Choroid plexus epithelial cell (primary cell): ENCODE measurements at regions not wholly inside any gene's neighbourhood (a gene's known extent, or its start where the extent isn't known, plus 50 kb on each side); places are given as distances from the start of the nearest gene placed in this dataset.
"Not testable (repeated sequence)": the region's sequence is repeated elsewhere in the genome, so short reads cannot be mapped to it uniquely, and the experiment has no call there.

Source experiments
- DNase-seq: peaks from one replicate; pipeline ENCODE4 v3.0.0-alpha.2; 2010; ENCODE audit warnings: low read depth
- H3K4me3 ChIP-seq: 2 replicates; pipeline ENCODE4 v1.5.1; 2011; ENCODE audit warnings: low read depth, mild to moderate bottlenecking, control low read depth, low read length, moderate library complexity
- TF ChIP-seq, protein P1 (sequence below): conservative IDR thresholded peaks from 2 replicates; pipeline ENCODE4 v1.5.1; 2011; ENCODE audit warnings: low read depth, mild to moderate bottlenecking, control low read depth, inconsistent platforms, low read length, moderate library complexity

DNA sequence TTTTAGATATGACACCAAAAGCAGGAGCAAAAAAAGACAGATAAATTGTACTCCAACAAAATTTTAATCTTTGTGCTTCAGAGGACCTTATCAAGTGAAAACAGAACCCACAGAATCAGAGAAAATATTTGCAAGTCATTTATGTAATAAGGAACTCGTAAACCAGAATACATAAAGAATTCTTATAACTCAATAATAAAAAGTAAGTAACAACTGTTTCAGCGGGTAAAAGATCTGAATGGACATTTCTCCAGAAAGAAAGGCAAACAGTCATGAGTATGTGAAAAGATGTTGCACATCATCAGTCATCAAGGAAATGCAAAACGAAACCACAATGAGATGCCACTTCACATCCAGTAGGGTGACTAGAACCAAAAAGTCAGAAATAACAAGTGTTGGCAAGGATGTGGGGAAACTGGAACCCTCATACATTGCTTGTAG is 167.7 kb upstream of the KCTD7 start:
- DNase-seq = no peak
- TF ChIP-seq, protein P1, sequence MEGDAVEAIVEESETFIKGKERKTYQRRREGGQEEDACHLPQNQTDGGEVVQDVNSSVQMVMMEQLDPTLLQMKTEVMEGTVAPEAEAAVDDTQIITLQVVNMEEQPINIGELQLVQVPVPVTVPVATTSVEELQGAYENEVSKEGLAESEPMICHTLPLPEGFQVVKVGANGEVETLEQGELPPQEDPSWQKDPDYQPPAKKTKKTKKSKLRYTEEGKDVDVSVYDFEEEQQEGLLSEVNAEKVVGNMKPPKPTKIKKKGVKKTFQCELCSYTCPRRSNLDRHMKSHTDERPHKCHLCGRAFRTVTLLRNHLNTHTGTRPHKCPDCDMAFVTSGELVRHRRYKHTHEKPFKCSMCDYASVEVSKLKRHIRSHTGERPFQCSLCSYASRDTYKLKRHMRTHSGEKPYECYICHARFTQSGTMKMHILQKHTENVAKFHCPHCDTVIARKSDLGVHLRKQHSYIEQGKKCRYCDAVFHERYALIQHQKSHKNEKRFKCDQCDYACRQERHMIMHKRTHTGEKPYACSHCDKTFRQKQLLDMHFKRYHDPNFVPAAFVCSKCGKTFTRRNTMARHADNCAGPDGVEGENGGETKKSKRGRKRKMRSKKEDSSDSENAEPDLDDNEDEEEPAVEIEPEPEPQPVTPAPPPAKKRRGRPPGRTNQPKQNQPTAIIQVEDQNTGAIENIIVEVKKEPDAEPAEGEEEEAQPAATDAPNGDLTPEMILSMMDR = no peak
- H3K4me3 ChIP-seq = no peak overlapping the region

DNA sequence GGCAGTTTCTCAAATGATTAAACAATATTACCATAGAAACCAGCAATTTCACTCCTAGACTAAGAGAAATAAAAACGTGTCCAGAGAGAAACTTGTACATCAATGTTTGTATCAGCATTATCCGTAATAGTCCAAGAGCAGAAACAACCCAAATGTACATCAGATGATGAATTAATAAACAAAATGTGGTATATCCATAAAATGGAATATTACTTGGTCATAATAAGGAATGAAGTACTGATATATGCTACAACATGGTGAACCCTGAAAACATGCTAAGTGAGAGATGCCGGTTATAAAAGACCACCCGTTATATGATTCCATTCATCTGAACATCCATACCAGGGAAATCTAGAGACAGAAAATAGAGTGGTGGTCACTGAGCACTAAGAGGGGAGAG is 167.3 kb upstream of the KCTD7 start:
- not testable (repeated sequence) for DNase-seq, H3K4me3 ChIP-seq

DNA sequence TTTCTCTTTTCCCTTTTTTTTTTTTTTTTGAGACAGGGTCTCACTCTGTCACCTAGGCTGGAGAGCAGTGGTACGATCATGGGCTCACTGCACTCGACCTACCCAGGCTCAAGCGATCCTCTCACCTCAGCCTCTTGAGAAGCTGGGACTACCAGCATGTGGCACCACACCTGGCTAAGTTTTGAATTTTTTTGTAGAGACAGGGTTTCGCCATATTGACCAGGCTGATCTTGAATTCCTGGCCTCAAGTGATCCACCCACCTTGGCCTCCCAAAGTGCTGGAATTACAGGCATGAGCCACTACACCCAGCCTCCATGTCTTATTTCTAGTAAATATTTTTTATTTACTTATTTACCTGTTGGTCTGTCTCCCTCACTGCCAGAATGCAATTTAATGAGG is 165.8 kb upstream of the KCTD7 start:
- not testable (repeated sequence) for H3K4me3 ChIP-seq, DNase-seq

DNA sequence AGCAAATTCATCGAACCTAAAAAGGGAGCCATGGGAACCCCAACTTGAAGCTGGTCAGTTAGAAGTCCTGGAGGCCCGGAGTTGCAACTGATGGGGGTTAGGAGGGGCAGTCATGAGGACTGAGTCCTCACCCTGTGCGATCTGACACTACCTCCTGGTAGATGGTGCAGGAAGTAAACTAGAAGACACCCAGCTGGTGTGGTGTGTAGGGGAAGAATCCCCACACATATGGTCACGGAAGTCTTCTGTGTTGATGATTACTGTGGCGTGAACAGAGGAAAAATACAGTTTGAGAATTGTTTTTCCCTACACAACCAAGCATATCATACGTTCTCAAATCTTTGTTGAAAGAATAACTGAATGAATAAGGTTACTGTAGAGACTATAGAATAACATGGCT is 164.6 kb upstream of the KCTD7 start:
- TF ChIP-seq, protein P1 = no peak
- DNase-seq = no peak
- H3K4me3 ChIP-seq = no peak overlapping the region

DNA sequence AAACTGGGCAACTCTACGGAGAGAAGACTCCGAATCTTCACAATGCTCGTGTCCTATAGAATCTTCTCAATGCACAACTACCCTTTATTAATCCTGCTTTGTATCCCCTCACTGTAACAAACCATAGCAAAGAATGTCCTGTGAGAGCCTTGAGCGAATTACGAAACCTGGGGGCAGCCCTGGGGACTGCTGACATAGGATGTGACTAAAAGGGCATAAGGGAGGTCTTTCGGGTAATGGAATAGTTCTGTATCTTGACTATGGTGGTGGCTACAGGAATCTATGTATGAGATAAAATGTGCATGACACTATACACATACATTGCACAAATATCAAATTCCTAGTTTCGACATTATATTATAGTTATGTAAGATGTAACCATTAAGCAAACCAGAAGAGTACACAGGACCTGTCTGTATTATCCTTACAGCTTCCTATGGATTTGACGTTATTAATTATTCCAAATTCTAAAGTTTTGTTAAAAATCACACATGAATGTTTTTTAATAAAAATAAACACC is 162.5 kb upstream of the KCTD7 start:
- H3K4me3 ChIP-seq = no peak overlapping the region
- no peak for DNase-seq
- TF ChIP-seq, protein P1 = no peak

DNA sequence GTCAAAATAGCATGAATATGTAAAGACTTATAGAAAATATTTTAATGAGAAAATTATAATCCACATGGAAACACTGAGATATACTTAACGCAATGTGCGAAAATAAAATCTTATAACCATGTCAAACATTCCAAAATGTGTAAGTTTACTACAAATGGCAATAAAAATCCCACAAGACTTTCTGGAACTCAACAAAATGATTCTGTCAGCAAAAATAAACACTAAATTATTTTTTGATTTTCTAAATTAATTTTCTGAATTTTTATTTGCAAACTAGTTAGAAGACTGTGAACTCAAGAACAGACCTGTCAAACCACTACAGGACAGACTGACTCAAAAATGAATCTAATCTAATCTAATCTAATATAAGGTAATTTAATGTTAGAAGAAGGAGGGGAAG is 160.8 kb upstream of the KCTD7 start:
- DNase-seq = no peak
- no peak overlapping the region for H3K4me3 ChIP-seq
- TF ChIP-seq, protein P1 = no peak

DNA sequence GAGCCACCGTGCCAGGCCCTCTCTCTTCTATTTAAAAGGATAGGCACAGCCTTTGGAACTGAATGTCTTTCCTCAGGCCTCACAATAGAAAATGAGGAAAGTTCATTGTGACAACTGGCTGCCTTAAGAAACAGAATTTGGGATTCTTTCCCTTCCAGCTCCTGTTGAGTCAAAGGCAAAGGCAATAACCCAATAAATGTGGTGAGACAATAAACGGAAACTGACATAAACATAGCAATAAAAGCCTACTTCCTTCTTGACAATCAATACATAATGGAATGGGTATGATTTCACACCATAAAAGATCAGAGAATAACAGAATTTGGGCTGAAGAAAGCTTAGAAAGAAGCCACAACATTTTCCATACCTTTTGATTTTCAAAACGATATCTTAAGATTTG is 155.6 kb upstream of the KCTD7 start:
- not testable (repeated sequence) for DNase-seq, H3K4me3 ChIP-seq

DNA sequence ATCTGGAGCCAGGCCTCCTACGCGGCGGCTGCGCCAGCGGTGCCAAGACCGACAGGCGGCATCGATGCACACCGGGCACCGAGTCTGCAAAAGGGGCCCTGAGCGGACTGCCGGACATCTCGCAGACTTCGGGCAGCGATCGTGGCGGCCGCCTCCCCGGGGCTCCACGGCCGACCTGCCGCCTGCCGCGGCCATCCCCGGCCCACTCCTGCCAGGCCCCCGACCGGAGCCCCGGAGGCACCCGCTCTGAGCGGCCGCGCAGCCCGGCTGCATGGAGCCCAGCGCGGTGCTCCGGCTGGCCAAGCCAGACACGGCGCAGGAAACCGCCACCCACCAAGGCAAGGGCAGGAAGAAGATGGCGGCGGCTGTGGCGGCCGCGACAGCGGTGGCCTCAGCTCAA is 154.2 kb upstream of the KCTD7 start:
- no peak for DNase-seq
- no peak overlapping the region for H3K4me3 ChIP-seq
- TF ChIP-seq, protein P1 = no peak

DNA sequence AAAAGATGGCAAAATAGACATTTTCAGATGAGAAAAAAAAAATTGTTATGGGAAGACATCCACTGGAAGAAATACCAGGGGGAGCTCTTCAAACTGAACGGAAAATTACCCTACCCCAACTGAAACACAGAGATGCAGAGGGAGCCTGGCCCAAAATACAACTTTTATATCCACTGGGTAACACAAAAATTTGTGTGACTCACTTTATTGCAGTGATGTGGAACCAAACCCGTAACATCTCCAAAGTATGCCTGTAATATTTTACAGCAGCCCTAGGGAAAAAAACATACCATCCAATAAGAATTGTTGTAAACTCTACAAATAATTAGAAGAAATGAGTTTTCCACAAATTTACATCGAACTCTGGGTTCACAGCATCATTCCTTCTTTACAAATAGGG is 152.6 kb upstream of the KCTD7 start:
- not testable (repeated sequence) for H3K4me3 ChIP-seq, DNase-seq

DNA sequence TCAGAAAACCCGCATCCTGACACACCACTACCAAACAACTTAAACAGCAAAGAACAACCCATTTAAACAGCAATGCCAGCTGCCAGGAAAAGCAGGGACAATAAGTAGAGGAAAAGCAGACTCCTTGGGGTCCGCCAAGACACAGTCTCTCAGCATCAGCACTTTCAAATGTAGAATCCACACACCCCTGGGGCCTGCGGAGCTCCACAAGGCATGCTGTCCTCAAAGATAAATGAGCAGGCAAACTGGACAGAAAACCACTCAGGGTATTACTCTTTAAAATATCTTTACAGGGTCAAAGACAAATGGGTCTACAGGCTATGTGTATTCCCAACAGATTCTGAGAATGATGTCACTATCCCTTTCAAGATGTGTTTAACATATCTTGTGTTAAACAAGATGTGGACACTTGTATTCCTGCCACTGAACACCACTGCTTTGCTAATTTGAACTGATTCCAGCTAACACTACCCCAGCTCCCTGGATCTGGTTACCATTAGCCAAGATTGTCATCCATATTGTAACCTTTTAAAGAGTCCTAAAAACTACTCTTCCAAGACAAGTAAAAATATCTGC is 150.8 kb upstream of the KCTD7 start:
- H3K4me3 ChIP-seq, DNase-seq: not testable (repeated sequence)

DNA sequence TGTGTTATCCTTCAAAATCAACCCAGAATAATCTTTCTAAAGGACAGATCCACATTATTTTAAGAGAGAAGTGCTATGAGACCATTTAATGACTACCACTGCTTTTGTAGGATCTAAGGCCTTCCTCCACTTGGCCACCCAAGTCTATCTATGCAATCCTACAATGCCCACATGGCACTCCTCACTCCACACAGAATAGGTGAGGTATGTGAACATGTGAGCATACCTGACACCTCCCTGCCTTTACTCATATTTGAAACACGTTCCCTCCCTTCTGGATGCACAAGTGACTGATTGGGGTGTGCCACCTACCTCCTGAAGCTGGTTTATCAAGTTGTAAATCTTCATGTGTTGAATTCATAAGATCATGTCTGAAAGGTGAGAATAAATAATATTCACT is 147.5 kb upstream of the KCTD7 start:
- DNase-seq, H3K4me3 ChIP-seq: not testable (repeated sequence)

DNA sequence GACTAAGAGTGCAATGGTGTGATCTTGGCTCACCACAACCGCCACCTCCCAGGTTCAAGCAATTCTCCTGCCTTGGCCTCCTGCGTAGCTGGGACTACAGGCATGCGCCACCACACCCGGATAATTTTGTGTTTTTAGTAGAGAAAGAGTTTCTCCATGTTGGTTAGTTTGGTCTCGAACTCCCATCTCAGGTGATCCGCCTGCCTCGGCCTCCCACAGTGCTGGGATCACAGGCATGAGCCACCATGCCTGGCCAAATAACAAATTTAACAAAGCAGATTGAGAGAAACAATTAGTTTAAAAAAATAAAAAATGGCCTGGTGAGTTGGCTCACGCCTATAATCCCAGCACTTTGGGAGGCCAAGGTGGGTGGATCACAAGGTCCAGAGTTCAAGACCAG is 139.6 kb upstream of the KCTD7 start:
- not testable (repeated sequence) for H3K4me3 ChIP-seq, DNase-seq

DNA sequence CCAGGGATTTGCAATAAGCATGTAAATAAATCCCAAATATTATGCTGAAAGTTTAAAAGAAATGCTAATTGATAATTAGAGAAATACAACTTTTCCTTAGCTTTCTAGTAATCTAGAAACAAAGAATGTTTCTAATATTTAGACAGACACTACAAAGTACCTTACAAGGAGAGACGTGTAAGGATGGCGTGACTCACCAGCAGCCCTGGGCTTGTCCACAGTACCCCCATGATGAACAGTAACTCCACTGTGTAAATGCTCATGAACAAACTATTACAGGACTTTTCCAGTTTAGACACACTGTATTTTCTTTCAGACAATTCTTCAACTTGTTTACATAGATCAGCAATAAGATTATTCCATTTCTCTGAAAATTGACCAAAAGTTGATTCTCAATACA is 138.9 kb upstream of the KCTD7 start:
- DNase-seq, H3K4me3 ChIP-seq: not testable (repeated sequence)

DNA sequence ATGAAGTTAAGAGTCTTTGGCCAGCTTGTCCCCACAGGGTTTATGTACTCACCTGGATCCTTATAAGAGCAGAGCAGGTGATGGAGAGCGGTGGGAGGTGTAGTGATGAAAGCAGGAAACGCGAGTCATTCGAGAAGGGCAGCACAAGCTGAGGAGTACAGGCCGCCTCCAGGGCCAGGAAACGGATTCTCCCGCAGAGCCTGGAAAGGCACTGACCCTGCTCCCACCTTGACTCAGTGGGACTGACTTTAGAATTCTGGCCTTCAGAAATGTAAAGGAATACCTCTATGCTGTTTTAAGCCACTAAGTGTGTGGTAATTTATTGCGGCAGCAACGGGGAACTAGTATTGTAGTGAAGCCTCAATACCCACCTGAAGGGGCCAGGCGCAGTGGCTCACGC is 137.7 kb upstream of the KCTD7 start:
- not testable (repeated sequence) for H3K4me3 ChIP-seq, DNase-seq
